ENCODE measurements at regions not wholly inside any gene's neighbourhood (a gene's known extent, or its start where the extent isn't known, plus 50 kb on each side); places are given as distances from the start of the nearest gene placed in this dataset.

DNA sequence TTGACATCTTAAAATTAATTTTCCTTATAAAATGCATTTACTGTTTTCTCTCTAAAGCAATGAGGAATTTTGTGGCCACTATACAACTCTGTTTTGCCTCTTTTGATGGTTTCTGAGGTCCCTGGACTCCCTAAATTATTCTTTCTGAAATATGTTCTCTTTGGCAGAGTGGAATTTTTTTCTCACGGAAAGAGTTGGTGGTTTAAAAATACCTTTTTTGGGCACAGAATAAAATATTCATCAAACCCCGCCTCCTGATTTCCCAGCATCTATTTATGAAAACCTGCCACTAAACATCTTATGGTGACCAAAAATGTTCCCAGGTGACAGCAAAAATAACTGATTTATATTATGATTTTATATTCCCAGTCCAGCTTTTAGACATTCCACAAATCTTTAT lies 165.3 kb upstream of the SYT6 start:
- Histone ChIP-seq H2BK5ac (ENCODE audit: insufficient read length, low read length) (no peak overlapping the region), H3K4me2 (ENCODE audit: insufficient read depth, insufficient read length, low read length) (no peak overlapping the region), H3K18ac (ENCODE audit: insufficient read length, low read depth, low read length) (no peak overlapping the region), H4K5ac (ENCODE audit: insufficient read length, low read depth, low read length) (no peak overlapping the region), H3K23me2 (ENCODE audit: insufficient read length, low read depth, low read length, poor library complexity, severe bottlenecking) (no peaks in the 10 kb centered on the region), H3K23ac (ENCODE audit: insufficient read length, low read depth, low read length) (no peak overlapping the region), H3K27ac (ENCODE audit: insufficient read length, low read depth, low read length) (no peak overlapping the region), H2BK20ac (ENCODE audit: low read depth, low read length, poor library complexity, severe bottlenecking) (no peak overlapping the region), H3K4ac (ENCODE audit: low read depth, low read length) (no peak overlapping the region), H4K20me1 (ENCODE audit: control insufficient read depth, insufficient read depth, insufficient read length) (no peaks in the 10 kb centered on the region), H2AFZ (ENCODE audit: low read length) (no peak overlapping the region), H3K9ac (ENCODE audit: extremely low read depth, insufficient read length, low read length) (no peak overlapping the region), H2BK12ac (ENCODE audit: insufficient read length, low read depth, low read length) (no peak overlapping the region), H4K8ac (replicated peaks; ENCODE audit: insufficient read length, low read depth, low read length) (no peak overlapping the region), H3K27me3 (ENCODE audit: insufficient read depth, low read length) (no peaks in the 10 kb centered on the region), H2BK15ac (ENCODE audit: low read depth, low read length) (no peak overlapping the region), H3K79me1 (ENCODE audit: insufficient read depth, low read depth, low read length, poor library complexity, severe bottlenecking) (no peaks in the 10 kb centered on the region), H2BK120ac (ENCODE audit: low read depth, low read length, poor library complexity, severe bottlenecking) (no peak overlapping the region), H3K56ac (ENCODE audit: insufficient read length, low read depth, low read length) (no peak overlapping the region), H3K4me1 (ENCODE audit: insufficient read depth, low read length) (no peaks in the 10 kb centered on the region), H3T11ph (ENCODE audit: low read length) (no peak overlapping the region), H4K91ac (ENCODE audit: insufficient read length, low read depth, low read length) (no peak overlapping the region), H3K79me2 (ENCODE audit: insufficient read depth, low read length) (no peaks in the 10 kb centered on the region), H3K9me3 (ENCODE audit: control insufficient read depth, low read depth, low read length) (no peaks in the 10 kb centered on the region), H3K14ac (ENCODE audit: insufficient read depth, low read length) (no peak overlapping the region), H2AK5ac (ENCODE audit: insufficient read length, low read length) (no peak overlapping the region)
- H3K36me3 Mint-ChIP-seq (ENCODE audit: insufficient read depth in 1 of 3, low read depth in 3 of 3) = no peaks in the 10 kb centered on the region
- no CpG with 5 or more reads among the region's 2 CpGs for WGBS (ENCODE audit: extremely low coverage, insufficient read length, low lambda C conversion rate)
- H3K27ac Mint-ChIP-seq = no peak overlapping the region
- no peaks in the 10 kb centered on the region for H3K9me3 Mint-ChIP-seq
- TF ChIP-seq, protein P1, sequence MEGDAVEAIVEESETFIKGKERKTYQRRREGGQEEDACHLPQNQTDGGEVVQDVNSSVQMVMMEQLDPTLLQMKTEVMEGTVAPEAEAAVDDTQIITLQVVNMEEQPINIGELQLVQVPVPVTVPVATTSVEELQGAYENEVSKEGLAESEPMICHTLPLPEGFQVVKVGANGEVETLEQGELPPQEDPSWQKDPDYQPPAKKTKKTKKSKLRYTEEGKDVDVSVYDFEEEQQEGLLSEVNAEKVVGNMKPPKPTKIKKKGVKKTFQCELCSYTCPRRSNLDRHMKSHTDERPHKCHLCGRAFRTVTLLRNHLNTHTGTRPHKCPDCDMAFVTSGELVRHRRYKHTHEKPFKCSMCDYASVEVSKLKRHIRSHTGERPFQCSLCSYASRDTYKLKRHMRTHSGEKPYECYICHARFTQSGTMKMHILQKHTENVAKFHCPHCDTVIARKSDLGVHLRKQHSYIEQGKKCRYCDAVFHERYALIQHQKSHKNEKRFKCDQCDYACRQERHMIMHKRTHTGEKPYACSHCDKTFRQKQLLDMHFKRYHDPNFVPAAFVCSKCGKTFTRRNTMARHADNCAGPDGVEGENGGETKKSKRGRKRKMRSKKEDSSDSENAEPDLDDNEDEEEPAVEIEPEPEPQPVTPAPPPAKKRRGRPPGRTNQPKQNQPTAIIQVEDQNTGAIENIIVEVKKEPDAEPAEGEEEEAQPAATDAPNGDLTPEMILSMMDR (conservative IDR thresholded peaks at IDR 0.05) = no peak
- peaks cover 0 to 4% of the 10 kb centered on the region in 2 experiments; a peak in 2 of 4 replicates for H3K4me1 Mint-ChIP-seq
- no peak overlapping the region for H3K4me3 Mint-ChIP-seq
- peaks cover 3% of the 10 kb centered on the region; the same call in 1 of the 2 replicates for H3K27me3 Mint-ChIP-seq (ENCODE audit: low read depth)
- DNase-seq = no peak
